GM13977 (cell line): ENCODE measurements at regions not wholly inside any gene's neighbourhood (a gene's known extent, or its start where the extent isn't known, plus 50 kb on each side); places are given as distances from the start of the nearest gene placed in this dataset.

Experiments used
- DNase-seq: peaks from one replicate; pipeline ENCODE4 v3.0.0; 2012; ENCODE audit warnings: low spot score
- CTCF ChIP-seq: IDR thresholded peaks from 2 replicates; pipeline ENCODE4 v1.5.1; 2012; ENCODE audit warnings: mild to moderate bottlenecking, control low read depth; ENCODE audit not compliant: insufficient read depth; ENCODE audit errors: extremely low read depth, missing control alignments
- in situ Hi-C: fragments of 300-500 bp; cut with MboI; formaldehyde crosslinking; loops from one replicate; pipeline ENCODE4 v1.12.0; 2022; ENCODE audit warnings: low sequenced_read_pairs, low pct_unique_long_range_greater_than_20kb, mixed read lengths, inconsistent platforms; ENCODE audit not compliant: unreplicated experiment

DNA sequence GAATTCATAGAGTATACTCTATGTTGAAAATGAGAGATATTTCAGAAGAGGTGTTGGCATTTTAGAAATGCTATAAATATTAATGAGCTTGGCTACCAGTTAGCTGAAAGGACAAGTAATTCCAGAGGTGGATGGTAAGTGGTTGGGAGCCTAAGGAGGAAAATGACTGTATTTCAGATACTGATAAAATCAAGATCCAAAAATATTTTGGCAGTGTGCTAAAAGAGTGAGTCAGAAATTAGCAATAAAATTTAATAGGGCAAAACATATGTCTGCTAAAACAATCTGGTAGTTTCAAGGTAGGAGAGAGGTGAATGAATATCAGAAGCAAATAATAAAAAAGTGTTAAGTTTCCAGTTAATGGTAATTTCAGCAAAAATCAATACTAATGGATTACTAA is 1287.9 kb downstream of the CDH8 start:
- in situ Hi-C loops, result no loop called here
- TF ChIP-seq CTCF, result no peak
- DNase-seq, result no peak

DNA sequence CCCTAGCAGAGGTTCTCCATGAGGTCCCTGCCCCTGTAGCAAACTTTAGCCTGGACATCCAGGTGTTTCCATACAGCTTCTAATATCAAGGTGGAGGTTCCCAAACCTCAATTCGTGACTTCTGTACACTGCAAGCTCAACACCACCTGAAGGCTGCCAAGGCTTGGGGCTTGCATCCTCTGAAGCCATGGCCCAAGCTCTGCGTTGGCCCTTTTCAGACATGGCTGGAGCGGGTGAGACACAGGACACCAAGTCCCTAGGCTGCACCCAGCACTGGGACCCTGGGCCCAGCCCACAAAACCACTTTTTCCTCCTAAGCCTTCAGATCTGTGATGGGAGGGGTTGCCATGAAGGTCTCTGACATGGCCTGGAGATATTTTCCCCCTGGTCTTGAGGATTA is 1292.0 kb downstream of the CDH8 start:
- in situ Hi-C loops, result no loop called here
- DNase-seq, result no peak
- TF ChIP-seq CTCF, result no peak

DNA sequence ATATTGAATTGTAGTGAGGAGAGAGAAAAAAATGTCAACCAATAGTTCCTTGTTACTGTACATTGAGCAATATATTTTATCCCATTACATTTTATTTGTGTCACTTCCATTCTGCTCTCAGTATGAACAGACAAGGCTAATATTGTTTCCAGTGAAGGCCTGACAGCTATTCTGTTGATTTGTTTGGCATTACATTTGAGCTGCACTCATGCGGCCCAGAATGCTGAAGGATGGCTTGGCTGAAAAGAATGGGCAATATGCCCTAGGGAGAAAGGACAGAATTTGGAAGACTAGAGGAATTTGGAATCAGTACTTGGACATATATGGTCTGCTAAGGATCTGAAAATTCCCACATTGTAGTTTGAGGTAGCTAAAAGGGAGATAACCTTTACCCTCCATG is 1294.4 kb downstream of the CDH8 start:
- in situ Hi-C loops, result no loop called here
- DNase-seq, result no peak
- TF ChIP-seq CTCF, result no peak

DNA sequence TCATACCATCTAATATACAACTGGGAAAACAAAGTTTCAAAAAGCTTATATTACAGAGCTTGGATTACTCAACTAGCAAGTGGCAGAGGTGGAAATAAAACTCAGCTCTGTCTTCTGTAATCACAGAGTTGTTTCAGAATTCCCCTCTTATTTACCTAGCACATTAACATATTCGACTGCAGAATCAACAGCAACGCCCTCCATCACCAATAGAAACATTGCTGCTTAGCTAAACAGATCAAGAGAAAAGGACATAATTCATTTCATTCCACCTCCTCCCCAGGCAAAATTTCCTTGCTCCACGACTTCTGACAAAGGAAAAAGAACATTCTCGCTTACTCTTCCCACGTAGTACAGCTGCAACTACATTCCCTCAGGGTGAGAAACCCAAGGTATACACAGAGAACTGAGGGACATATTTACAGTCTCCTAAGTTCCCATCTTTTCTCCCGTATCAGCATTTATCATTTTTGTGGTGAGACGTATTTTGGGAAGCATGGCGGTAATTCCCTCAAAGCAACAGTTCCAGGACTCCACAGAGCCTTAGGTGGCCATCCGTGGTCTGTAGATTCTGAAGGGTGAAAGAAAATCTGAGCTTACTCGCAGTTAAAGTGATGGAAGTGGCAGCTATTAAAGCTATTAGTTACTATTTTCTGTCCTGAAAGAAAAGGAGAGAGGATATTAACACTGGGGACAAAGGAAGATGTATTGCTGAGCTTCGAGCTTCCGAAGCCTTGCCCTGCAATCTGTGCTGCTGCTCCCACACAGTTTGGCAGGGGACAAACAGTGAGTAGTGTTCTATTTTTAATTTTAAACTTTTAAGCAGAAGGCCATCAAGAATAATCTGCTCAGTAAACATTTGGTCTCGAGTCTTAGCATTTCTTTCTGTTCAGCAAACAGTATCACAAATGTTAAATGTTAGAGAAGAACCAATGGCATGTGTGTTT is 1296.2 kb downstream of the CDH8 start:
- in situ Hi-C loops, result no loop called here
- no peak for TF ChIP-seq CTCF
- DNase-seq, result no peak

GRCh38 chr16:60731329-60732050 is 1304.7 kb downstream of the CDH8 start:
- no peak for TF ChIP-seq CTCF
- in situ Hi-C loops, result no loop called here
- DNase-seq, result no peak

- TF ChIP-seq CTCF, result no peak
- no peak for DNase-seq
- in situ Hi-C loops, result no loop called here
Measured at GRCh38 chr16:60729051-60729450, 1307.2 kb downstream of the CDH8 start.
